Activated naive CD4-positive, alpha-beta T cell treated with Interleukin-2 at 50 U/mL for 16 hours (primary cell): ENCODE measurements at regions not wholly inside any gene's neighbourhood (a gene's known extent, or its start where the extent isn't known, plus 50 kb on each side); places are given as distances from the start of the nearest gene placed in this dataset.

Experiments used
- DNase-seq: peaks from one replicate; pipeline ENCODE4 v3.0.0-alpha.2; 2020

DNA sequence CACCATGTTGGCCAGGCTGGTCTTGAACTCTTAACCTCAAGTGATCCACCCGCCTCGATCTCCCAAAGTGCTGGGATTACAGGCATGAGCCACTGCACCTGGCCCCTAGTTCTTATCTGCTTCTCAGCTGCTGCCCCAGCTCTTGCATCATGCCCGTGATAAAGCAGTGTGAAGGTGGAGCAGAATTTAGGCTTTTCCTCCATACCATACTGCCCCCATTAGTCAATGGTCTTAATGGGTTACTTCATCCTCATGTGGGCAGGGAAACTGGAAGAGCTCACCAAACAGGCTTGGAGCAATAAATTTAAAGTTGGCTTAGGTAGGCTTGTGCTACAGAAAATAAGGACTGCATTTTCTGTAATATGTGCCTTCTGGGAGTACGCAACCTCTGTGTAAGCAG, 636.9 kb upstream of the BOD1L1 start:
- DNase-seq: no peak

GRCh38 chr4:14265651-14266050, 638.1 kb upstream of the BOD1L1 start:
- no peak for DNase-seq

GRCh38 chr4:14267373-14268060, 640.0 kb upstream of the BOD1L1 start:
- no peak for DNase-seq

DNA sequence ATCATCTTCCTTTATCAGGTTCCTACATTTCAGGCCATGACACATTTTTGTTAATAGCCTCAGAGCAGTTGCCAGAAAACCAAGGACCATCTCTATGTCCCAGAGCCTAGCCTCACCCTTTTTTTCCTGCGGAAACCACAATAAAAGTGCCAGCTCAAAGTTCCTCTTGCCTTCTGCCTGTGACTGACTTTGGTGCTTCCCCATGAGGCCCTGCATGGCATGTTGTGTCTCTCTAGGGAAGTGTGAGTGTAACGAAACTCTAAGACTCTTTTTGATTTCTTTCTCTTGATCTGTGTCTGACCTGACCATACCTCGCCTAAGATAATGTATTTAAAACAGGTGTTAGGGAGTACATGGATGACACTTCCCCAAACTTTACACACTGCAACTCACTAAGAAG, 642.3 kb upstream of the BOD1L1 start:
- DNase-seq: no peak

GRCh38 chr4:14272206-14272605, 644.7 kb upstream of the BOD1L1 start:
- DNase-seq: no peak

GRCh38 chr4:14277505-14277904, 650.0 kb upstream of the BOD1L1 start:
- no peak for DNase-seq

GRCh38 chr4:14280567-14280966, 653.0 kb upstream of the BOD1L1 start:
- no peak for DNase-seq

DNA sequence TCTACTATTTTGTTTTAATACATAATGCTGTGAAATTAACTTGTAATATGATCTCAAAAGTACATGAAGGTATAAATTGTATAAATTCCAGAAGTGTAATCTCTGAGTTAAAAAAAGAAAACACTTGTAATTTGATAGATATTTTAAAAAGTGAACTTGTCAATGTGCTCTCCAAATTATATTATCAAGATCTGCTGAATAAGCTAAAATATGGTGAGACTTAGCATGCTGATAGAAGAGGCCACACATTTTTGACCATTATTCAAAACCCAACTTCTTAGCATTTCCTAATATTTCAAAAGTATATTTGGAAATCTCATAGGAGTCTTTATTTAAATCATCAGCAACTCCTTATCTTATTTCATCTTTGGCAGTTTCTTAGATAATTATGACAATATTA, 657.1 kb upstream of the BOD1L1 start:
- DNase-seq: no peak

DNA sequence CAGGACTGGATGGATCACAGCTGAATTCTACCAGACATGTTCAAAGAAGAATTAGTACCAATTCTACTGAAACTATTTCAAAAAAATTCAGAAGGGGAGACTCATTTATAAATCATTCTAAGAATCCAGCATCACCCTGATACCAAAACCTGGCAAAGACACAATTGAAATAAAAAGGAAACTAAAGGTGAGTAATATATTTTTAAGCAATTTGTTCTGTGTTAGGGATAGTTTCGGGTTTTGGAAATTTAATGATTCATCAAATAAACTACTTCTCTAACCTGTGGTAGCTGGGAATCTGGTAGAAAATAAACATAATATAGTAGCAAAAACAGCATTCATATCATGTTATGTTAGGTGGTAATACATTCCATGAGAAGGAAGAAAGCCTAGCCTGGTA, 662.2 kb upstream of the BOD1L1 start:
- DNase-seq: no peak

GRCh38 chr4:14293582-14293981, 666.1 kb upstream of the BOD1L1 start:
- no peak for DNase-seq

DNA sequence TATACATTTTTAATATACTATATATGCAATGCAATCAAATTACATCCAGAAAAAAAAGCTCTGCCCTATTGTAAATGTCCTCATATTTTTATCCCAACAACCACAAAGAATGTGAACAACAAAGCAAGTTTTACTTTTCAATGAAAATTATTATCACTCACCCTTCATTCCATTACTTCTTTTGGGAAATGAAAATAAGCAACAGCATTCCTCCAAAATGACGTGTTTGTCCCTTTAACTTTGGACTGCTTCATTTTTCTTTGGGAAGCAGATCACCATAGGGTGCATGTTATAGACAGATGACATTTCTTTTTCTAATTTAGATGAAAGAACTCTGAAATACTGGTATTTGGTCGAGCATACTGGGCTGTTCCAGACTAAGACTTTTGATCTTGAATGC, 667.1 kb upstream of the BOD1L1 start:
- no peak for DNase-seq

- DNase-seq: no peak
Observed at GRCh38 chr4:14299166-14299565, 671.6 kb upstream of the BOD1L1 start.

DNA sequence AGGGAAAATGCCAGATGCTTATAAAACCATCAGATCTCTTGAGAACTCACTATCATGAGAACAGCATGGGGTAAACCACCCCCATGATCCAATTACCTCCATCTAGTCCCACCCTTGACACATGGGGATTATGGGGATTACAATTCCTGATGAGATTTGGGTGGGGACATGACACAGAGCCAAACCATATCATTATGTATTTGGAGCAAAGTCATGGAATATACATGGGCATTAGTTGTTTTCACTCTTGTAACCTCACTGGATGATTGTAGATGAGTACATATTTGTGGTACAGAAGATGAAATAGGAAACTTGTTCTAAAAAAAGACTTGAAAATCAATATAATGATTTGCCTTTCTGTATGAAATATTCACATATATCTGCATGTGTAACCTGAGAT, 674.5 kb upstream of the BOD1L1 start:
- DNase-seq: no peak

- no peak for DNase-seq
Observed at GRCh38 chr4:14303856-14304255, 676.3 kb upstream of the BOD1L1 start.

DNA sequence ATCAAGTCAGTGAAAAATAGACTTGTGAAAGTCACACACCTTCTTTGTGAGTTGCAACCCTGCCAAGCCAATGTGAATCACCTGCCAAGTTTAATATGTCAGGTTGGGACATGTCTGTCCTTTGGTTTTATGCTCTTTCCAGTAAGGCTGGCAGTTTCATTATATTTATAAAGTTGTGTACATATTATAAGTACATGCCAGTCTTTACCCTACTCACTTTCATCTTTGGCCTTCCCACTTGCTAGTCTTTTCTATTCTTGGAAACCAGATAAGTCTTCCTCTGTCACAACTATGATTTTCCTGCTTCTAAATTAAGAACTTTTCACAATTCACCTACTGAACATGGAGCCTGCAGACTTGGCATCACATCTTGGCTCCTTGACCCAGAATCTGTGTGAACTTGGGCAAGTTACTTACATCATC, 680.7 kb upstream of the BOD1L1 start:
- no peak for DNase-seq

GRCh38 chr4:14309431-14309830, 681.9 kb upstream of the BOD1L1 start:
- no peak for DNase-seq

GRCh38 chr4:14313757-14314156, 686.2 kb upstream of the BOD1L1 start:
- no peak for DNase-seq

GRCh38 chr4:14315129-14315528, 687.2 kb upstream of the CPEB2 start:
- DNase-seq: no peak

GRCh38 chr4:14317351-14317750, 684.9 kb upstream of the CPEB2 start:
- DNase-seq: no peak

DNA sequence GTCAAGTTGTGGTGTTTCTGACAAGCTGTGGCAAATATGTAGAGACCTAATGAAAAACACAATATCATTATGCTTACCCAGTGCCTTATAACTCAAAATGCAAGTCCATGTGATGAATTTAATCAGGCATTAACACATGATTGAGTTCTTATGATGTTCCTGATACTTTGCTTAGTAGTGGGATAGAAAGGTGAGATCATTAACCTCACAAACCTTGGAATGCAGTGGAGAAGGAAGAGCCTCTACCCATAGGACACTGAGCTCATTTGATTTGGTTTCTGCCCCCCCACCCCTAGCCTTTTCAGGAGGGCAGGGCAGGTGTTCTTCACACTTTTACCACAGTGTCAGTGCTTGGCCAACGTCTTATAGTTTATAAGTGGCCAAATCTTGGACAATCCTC, 683.6 kb upstream of the CPEB2 start:
- no peak for DNase-seq

DNA sequence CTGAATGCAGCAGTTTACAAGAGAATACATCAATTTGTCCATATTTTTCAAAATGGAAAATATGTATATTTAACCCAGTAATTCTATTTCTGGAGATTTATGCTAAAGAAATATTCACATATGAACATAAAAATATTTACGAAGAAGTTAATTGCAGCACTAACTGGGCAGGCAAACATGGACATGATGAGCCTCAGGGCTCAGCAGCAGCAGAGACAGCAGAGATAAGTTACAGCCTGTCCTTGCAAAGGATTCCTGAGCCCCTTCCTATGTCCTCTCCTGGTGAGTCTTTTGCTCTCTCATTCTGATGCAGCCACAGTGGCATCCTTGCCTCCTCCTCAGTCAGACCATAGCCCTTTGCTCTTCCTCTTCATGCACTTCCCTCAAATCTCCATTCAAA, 680.6 kb upstream of the CPEB2 start:
- DNase-seq: no peak

DNA sequence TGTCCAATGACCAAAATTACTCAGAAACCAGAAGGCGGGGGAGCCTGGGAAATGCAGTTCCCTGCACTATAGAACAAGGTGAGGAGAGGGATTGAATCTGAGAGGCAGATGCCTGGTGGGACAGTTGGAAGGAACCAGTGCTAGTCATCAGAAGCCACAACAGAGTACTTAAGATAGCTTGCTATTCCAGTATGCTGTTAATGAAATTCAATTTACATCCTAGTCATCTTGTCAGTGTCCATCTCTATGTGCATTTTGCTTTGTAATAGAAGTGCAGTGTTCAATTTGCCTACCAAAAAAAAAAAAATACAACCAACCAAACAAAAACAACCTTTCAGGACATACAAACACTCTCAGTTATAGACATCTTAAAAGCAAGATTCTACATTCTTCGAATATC, 679.1 kb upstream of the CPEB2 start:
- DNase-seq: no peak

DNA sequence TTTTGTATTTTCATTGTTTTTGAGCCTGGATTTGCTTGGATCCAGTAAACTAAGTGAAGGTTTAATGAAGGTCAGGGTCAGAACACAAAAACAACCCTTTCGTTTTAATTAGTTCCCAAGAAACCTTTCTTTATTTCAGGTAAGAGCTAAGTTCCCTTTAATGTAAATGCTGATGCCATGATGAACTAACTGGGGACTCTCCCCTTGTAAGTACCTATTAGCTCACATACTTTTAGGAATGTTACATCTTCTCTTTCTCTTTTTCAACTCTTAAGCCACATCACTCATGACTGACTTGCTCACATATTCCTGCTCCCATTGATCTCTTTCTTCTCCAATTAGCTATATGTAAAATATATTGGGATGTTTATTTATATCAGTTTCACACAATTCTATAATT, 673.1 kb upstream of the CPEB2 start:
- no peak for DNase-seq

DNA sequence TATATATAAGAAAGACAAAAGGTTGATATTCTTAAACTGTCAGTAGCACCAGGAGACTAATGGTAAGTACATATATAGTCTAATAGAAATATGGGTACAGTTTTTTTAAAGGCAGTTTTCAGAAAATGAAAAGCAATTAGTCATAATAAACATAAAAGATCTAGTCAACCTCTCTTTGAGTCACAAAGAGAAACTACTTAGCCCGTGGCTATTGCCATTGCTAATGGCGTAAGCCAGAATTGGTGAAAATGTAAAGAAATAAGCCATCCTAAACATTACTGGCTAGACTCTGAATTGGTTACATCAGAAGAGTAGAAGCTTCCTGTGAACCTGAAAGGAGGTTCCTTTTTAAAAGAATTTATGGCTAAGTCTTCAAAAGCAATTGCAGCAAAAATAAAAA, 668.7 kb upstream of the CPEB2 start:
- no peak for DNase-seq

DNA sequence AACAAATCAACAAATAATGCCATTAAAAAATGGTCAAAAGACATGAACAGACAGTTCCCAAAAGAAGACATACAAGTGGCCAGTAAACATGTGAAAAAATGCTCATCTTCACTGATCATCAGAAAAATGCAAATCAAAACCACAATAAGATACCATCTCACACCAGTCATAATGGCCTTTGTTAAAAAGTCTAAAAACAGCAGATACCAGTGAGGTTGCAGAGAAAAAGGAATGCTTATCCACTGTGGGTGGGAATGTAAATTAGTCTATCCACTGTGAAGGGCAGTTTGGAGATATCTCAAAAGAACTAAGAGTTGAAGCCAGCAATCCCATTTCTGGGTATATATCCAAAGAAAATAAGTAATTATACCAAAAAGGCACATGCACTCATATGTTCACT, 668.1 kb upstream of the CPEB2 start:
- no peak for DNase-seq

- DNase-seq: no peak
Observed at GRCh38 chr4:14335872-14336271, 666.4 kb upstream of the CPEB2 start.
